ENCODE measurements at regions not wholly inside any gene's neighbourhood (a gene's known extent, or its start where the extent isn't known, plus 50 kb on each side); places are given as distances from the start of the nearest gene placed in this dataset.

- DNase-seq (ENCODE audit: low spot score) (no peak), ATAC-seq (no peak), FAIRE-seq (no peak)
- Histone ChIP-seq H4K20me1 (ENCODE audit: insufficient read depth, low read length) (no peaks in the 10 kb centered on the region), H3K9me3 (ENCODE audit: low read length) (peaks cover 15% of the 10 kb centered on the region), H3K9ac (ENCODE audit: insufficient read depth, low read depth, low read length) (no peak overlapping the region), H3K27me3 (ENCODE audit: control insufficient read depth in 1 of 2, insufficient read depth in 2 of 2, low read length in 2 of 2) (no peaks in the 10 kb centered on the region), H3K4me2 (ENCODE audit: low read depth, low read length) (no peak overlapping the region), H2AFZ (ENCODE audit: low read length) (no peak overlapping the region), H3K4me1 (ENCODE audit: insufficient read depth, low read length) (no peaks in the 10 kb centered on the region), H3K36me3 (replicated peaks in 1 of 2; ENCODE audit: control insufficient read depth in 1 of 2, insufficient read depth in 2 of 2, low read length in 2 of 2) (no peaks in the 10 kb centered on the region), H3K4me3 (replicated peaks in 1 of 3; ENCODE audit: insufficient read depth in 1 of 3, low read depth in 2 of 3, low read length in 3 of 3) (no peak overlapping the region), H3K79me2 (ENCODE audit: insufficient read depth, low read length) (no peaks in the 10 kb centered on the region), H3K27ac (ENCODE audit: extremely low read length, insufficient read depth, low read length) (no peak overlapping the region)
- no peak for TF ChIP-seq ZNF292 (CRISPR knock-in tag; IDR thresholded peaks at IDR 0.05; ENCODE audit: borderline replicate concordance, low read depth)
- no peak for TF ChIP-seq PHF5A (CRISPR knock-in tag; IDR thresholded peaks at IDR 0.05; ENCODE audit: low read depth, unreplicated experiment)
- TF ChIP-seq ZNF205 (CRISPR knock-in tag; IDR thresholded peaks at IDR 0.05) = no peak
- TF ChIP-seq ZNF501 (CRISPR knock-in tag; IDR thresholded peaks at IDR 0.05) = no peak
- TF ChIP-seq CENPBD1 (CRISPR knock-in tag; IDR thresholded peaks at IDR 0.05; ENCODE audit: borderline replicate concordance, low read depth) = no peak
- no peak for TF ChIP-seq ZNF550 (CRISPR knock-in tag; IDR thresholded peaks at IDR 0.05; ENCODE audit: borderline replicate concordance)
- TF ChIP-seq DDIT3 (CRISPR knock-in tag; IDR thresholded peaks at IDR 0.05) = no peak
- no peak for TF ChIP-seq MNT (IDR thresholded peaks at IDR 0.05)
- TF ChIP-seq IKZF5 (CRISPR knock-in tag; IDR thresholded peaks at IDR 0.05) = no peak
- no peak for TF ChIP-seq ZNF761 (CRISPR knock-in tag; conservative IDR thresholded peaks at IDR 0.05)
- no peak for TF ChIP-seq ZNF432 (CRISPR knock-in tag; IDR thresholded peaks at IDR 0.05; ENCODE audit: borderline replicate concordance)
- no peak for TF ChIP-seq STAG1 (CRISPR knock-in tag; IDR thresholded peaks at IDR 0.05)
- no peak for TF ChIP-seq ZNF414 (CRISPR knock-in tag; IDR thresholded peaks at IDR 0.05)
- TF ChIP-seq IRF1 (CRISPR knock-in tag; IDR thresholded peaks at IDR 0.05; ENCODE audit: low read depth) = no peak
- no peak for TF ChIP-seq PAF1 (CRISPR knock-in tag; IDR thresholded peaks at IDR 0.05)
- POLR2A ChIA-PET = no interaction called here
- in situ Hi-C loops (cut with HindIII; ENCODE audit: extremely low pct_ligation_motif_present, low pct_unique_long_range_greater_than_20kb) = no loop called here
- 63% methylated on average over 2 of the region's 2 CpGs for WGBS (ENCODE audit: low lambda C conversion rate)
- BruUV-seq (replicated peaks) = no TSS peak
- CTCF ChIA-PET (ENCODE audit: low intra/inter-chr PET ratio, low total read pairs) = no interaction called here
- intact Hi-C loops (cut with micrococcal nuclease; ENCODE audit: unreplicated experiment) = no loop called here
Measured at GRCh38 chr9:108654566-108654965, 201.2 kb downstream of the ACTL7B start.

Data from HepG2 (cell line).